ENCODE measurements at regions not wholly inside any gene's neighbourhood (a gene's known extent, or its start where the extent isn't known, plus 50 kb on each side); places are given as distances from the start of the nearest gene placed in this dataset.
A peak's percentile ranks its signal among the peaks of the same experiment; 100 is the strongest.

- no peak overlapping the region for H2BK15ac ChIP-seq (ENCODE audit: low read length)
- H3K9me3 ChIP-seq (ENCODE audit: insufficient read depth in 2 of 2, low read depth in 1 of 2, low read length in 1 of 2) = no peaks in the 10 kb centered on the region
- no peaks in the 10 kb centered on the region; a peak in 1 of 7 replicates for H3K27me3 ChIP-seq (replicated peaks in 1 of 4; ENCODE audit: control insufficient read depth in 3 of 4, extremely low read depth in 1 of 4, insufficient read depth in 3 of 4, low read length in 3 of 4)
- H3K36me3 ChIP-seq (ENCODE audit: control insufficient read depth in 2 of 4, insufficient read depth in 4 of 4, low read length in 3 of 4) = no peaks in the 10 kb centered on the region
- H3K4me3 ChIP-seq (ENCODE audit: extremely low read depth in 1 of 4, insufficient read depth in 2 of 4, low read depth in 3 of 4, low read length in 4 of 4) = no peak overlapping the region
- H3K79me1 ChIP-seq (ENCODE audit: low read depth, low read length) = no peaks in the 10 kb centered on the region
- no peak overlapping the region for H2BK12ac ChIP-seq (ENCODE audit: low read depth, low read length)
- H2BK120ac ChIP-seq (replicated peaks; ENCODE audit: low read depth, low read length) = no peak overlapping the region
- no peak overlapping the region for H3K27ac ChIP-seq (ENCODE audit: low read depth, low read length)
- no peak overlapping the region for H4K8ac ChIP-seq (ENCODE audit: extremely low read depth, insufficient read depth, low read length)
- H2BK20ac ChIP-seq (ENCODE audit: low read length) = no peak overlapping the region
- no peak overlapping the region for H2AK5ac ChIP-seq (ENCODE audit: low read depth, low read length)
- H3K4ac ChIP-seq (replicated peaks; ENCODE audit: insufficient read length, low read depth, low read length) = no peak overlapping the region
- H3K18ac ChIP-seq (ENCODE audit: extremely low read depth, low read length) = 0 out of 2 replicates have a peak overlapping the region, but pooled peaks have one; percentile 7
- ChIA-PET CTCF (ENCODE audit: partially characterized antibody) (interaction anchor here (0.6 to 2.9 kb wide), 13 partner anchors 9 to 534 kb away, joined by 3 to 16 read pairs (median 3); partner anchors contain the start of gene IGFBP5), POLR2A (ENCODE audit: partially characterized antibody) (interaction anchor here (0.7 to 0.9 kb wide), 2 partner anchors 12 to 16 kb away, joined by 3 read pairs; no protein-coding TSS in a partner anchor)
- no peak overlapping the region for H3K9ac ChIP-seq (replicated peaks in 1 of 4; ENCODE audit: extremely low read depth in 1 of 4, low read depth in 3 of 4, low read length in 3 of 4)
- no peak overlapping the region for H2AFZ ChIP-seq (ENCODE audit: low read length)
- H3K23ac ChIP-seq (ENCODE audit: insufficient read length) = no peak overlapping the region
- peaks cover 0 to 4% (median 2%) of the 10 kb centered on the region in 4 experiments; a peak in 3 of 7 replicates for H3K4me1 ChIP-seq (replicated peaks in 1 of 4; ENCODE audit: control insufficient read depth in 3 of 4, insufficient read depth in 4 of 4, low read length in 3 of 4)
- no peaks in the 10 kb centered on the region for H4K20me1 ChIP-seq (replicated peaks in 1 of 2; ENCODE audit: control insufficient read depth in 1 of 2, insufficient read depth in 2 of 2, low read length in 2 of 2)
- H2BK5ac ChIP-seq (ENCODE audit: low read depth, low read length) = no peak overlapping the region
- H3K79me2 ChIP-seq (ENCODE audit: control insufficient read depth in 1 of 2, insufficient read depth in 2 of 2, low read length in 2 of 2) = no peaks in the 10 kb centered on the region
- H3K14ac ChIP-seq (ENCODE audit: insufficient read length) = no peak overlapping the region
- no peak overlapping the region for H3K4me2 ChIP-seq (ENCODE audit: insufficient read depth in 1 of 2, low read depth in 2 of 2, low read length in 2 of 2)
- no peak overlapping the region for H4K91ac ChIP-seq (replicated peaks; ENCODE audit: insufficient read length, low read length)
- WGBS, 2 experiments (ENCODE audit: extremely low coverage in 1 of 2, insufficient coverage in 1 of 2, insufficient read length in 1 of 2, insufficient replicate concordance in 2 of 2, low coverage in 1 of 2, low lambda C conversion rate in 2 of 2, missing lambda C conversion rate in 1 of 2) = 80% methylated on average over 7 of the region's 7 CpGs; no CpG with 5 or more reads in 1 of the 2 experiments
- no peak for FAIRE-seq
- H4K5ac ChIP-seq (ENCODE audit: insufficient read length, low read depth, low read length) = no peak overlapping the region
- no peaks in the 10 kb centered on the region for H3K23me2 ChIP-seq (ENCODE audit: low read depth, low read length)
- no peak overlapping the region for H3K56ac ChIP-seq (replicated peaks; ENCODE audit: insufficient read length, low read depth, low read length)
- no peak for DNase-seq (ENCODE audit: low read depth in 1 of 2, low spot score in 2 of 2)
- no peak for TF ChIP-seq ZNF274 (IDR thresholded peaks at IDR 0.05; ENCODE audit: borderline replicate concordance, extremely low read depth, low read length)
- TF ChIP-seq JUND (IDR thresholded peaks at IDR 0.05; ENCODE audit: low read length) = no peak
- no peak for TF ChIP-seq KDM4A (IDR thresholded peaks at IDR 0.05; ENCODE audit: low read depth, low read length, severe bottlenecking)
- no peak for TF ChIP-seq BCL11A (IDR thresholded peaks at IDR 0.05; ENCODE audit: low read depth in 2 of 2, low read length in 2 of 2)
- TF ChIP-seq NANOG (IDR thresholded peaks at IDR 0.05; ENCODE audit: insufficient read depth, low read depth, low read length, poor library complexity, severe bottlenecking) = no peak
- no peak for TF ChIP-seq GABPA (IDR thresholded peaks at IDR 0.05; ENCODE audit: borderline replicate concordance, insufficient read depth, low read length)
- no peak for TF ChIP-seq TBP (IDR thresholded peaks at IDR 0.05; ENCODE audit: low read depth, low read length)
- no peak for TF ChIP-seq POU5F1 (IDR thresholded peaks at IDR 0.05; ENCODE audit: low read depth, low read length)
- no peak for TF ChIP-seq SIX5 (IDR thresholded peaks at IDR 0.05; ENCODE audit: low read depth, low read length)
- TF ChIP-seq, protein P1, sequence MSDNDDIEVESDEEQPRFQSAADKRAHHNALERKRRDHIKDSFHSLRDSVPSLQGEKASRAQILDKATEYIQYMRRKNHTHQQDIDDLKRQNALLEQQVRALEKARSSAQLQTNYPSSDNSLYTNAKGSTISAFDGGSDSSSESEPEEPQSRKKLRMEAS (IDR thresholded peaks at IDR 0.05) = no peak
- no peak for TF ChIP-seq CHD1 (IDR thresholded peaks at IDR 0.05; ENCODE audit: low read depth, low read length)
- TF ChIP-seq USF2 (IDR thresholded peaks at IDR 0.05; ENCODE audit: low read length) = no peak
These were observed 71.9 kb downstream of the TNP1 start for GRCh38 chr2:216787851-216788540.

Measured in H1 (cell line).